Right renal pelvis (tissue), 4 donors: ENCODE measurements at regions not wholly inside any gene's neighbourhood (a gene's known extent, or its start where the extent isn't known, plus 50 kb on each side); places are given as distances from the start of the nearest gene placed in this dataset.

Source experiments
- DNase-seq, 4 donors: peaks; one replicate each; pipeline ENCODE4 v3.0.0-alpha.2; 2013; ENCODE audit warnings: low read depth in 4 of 4, low spot score in 3 of 4, missing footprints in 1 of 4

GRCh38 chr6:22875845-22876244, 306.5 kb downstream of the HDGFL1 start:
- DNase-seq: no peak

- no peak for DNase-seq
Observed at GRCh38 chr6:22878324-22878701, 308.9 kb downstream of the HDGFL1 start.

- DNase-seq: no peak
Observed at GRCh38 chr6:22878706-22879105, 309.3 kb downstream of the HDGFL1 start.

GRCh38 chr6:22880686-22881433, 311.5 kb downstream of the HDGFL1 start:
- no peak for DNase-seq

GRCh38 chr6:22882581-22882980, 313.2 kb downstream of the HDGFL1 start:
- no peak for DNase-seq

GRCh38 chr6:22883061-22883717, 313.8 kb downstream of the HDGFL1 start:
- no peak for DNase-seq

GRCh38 chr6:22884456-22884855, 315.1 kb downstream of the HDGFL1 start:
- DNase-seq: no peak

- no peak for DNase-seq
Observed at GRCh38 chr6:22886650-22887581, 317.6 kb downstream of the HDGFL1 start.

GRCh38 chr6:22888163-22888752, 318.9 kb downstream of the HDGFL1 start:
- DNase-seq: no peak

GRCh38 chr6:22891934-22892333, 322.6 kb downstream of the HDGFL1 start:
- no peak for DNase-seq

- DNase-seq: no peak
Observed at GRCh38 chr6:22892452-22892851, 323.1 kb downstream of the HDGFL1 start.

- DNase-seq: no peak
Observed at GRCh38 chr6:22896696-22897095, 327.3 kb downstream of the HDGFL1 start.

GRCh38 chr6:22899426-22899825, 330.1 kb downstream of the HDGFL1 start:
- no peak for DNase-seq

- DNase-seq: no peak
Observed at GRCh38 chr6:22903826-22904225, 334.5 kb downstream of the HDGFL1 start.

GRCh38 chr6:22904431-22904830, 335.1 kb downstream of the HDGFL1 start:
- no peak for DNase-seq

- no peak for DNase-seq
Observed at GRCh38 chr6:22906091-22906549, 336.8 kb downstream of the HDGFL1 start.

- no peak for DNase-seq
Observed at GRCh38 chr6:22907085-22907484, 337.7 kb downstream of the HDGFL1 start.

- DNase-seq: no peak
Observed at GRCh38 chr6:22910370-22910769, 341.0 kb downstream of the HDGFL1 start.

- DNase-seq: no peak
Observed at GRCh38 chr6:22913612-22914011, 344.2 kb downstream of the HDGFL1 start.

GRCh38 chr6:22917344-22917743, 348.0 kb downstream of the HDGFL1 start:
- DNase-seq: no peak

GRCh38 chr6:22921828-22922227, 352.5 kb downstream of the HDGFL1 start:
- no peak for DNase-seq
